D721Med (cell line): ENCODE measurements at regions not wholly inside any gene's neighbourhood (a gene's known extent, or its start where the extent isn't known, plus 50 kb on each side); places are given as distances from the start of the nearest gene placed in this dataset.

Source experiments
- DNase-seq: peaks from one replicate; pipeline ENCODE4 v3.0.0; 2011; ENCODE audit warnings: low spot score; ENCODE audit not compliant: insufficient read length
- FAIRE-seq: peaks from 2 replicates; lab custom pipeline; 2011; peaks lifted over from hg19 to GRCh38; lab: Jason Lieb, UNC
- TF ChIP-seq, protein P1 (sequence below): IDR thresholded peaks from 2 replicates; pipeline ENCODE4 v1.5.1; 2012; ENCODE audit warnings: mild to moderate bottlenecking, control low read depth; ENCODE audit not compliant: insufficient read depth; ENCODE audit errors: missing control alignments

DNA sequence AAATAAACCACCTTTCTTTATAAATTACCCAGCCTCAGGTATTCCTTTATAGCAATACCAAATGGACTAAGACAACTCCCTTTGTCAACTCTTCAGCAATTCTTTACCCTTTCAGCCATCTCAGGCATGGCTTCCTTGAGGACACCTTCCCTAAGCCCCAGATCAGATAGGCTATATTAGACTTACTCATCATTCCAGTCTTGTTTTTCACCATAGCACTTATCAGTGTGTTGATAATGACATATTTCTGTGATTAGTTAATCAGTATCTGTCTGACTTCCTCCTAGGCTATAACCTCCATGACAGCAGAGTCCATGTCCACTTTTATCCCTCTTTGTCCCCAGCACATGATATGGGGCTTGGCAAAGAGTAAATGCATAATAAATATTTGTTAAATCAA, 238.1 kb downstream of the ACTL7B start:
- TF ChIP-seq, protein P1, sequence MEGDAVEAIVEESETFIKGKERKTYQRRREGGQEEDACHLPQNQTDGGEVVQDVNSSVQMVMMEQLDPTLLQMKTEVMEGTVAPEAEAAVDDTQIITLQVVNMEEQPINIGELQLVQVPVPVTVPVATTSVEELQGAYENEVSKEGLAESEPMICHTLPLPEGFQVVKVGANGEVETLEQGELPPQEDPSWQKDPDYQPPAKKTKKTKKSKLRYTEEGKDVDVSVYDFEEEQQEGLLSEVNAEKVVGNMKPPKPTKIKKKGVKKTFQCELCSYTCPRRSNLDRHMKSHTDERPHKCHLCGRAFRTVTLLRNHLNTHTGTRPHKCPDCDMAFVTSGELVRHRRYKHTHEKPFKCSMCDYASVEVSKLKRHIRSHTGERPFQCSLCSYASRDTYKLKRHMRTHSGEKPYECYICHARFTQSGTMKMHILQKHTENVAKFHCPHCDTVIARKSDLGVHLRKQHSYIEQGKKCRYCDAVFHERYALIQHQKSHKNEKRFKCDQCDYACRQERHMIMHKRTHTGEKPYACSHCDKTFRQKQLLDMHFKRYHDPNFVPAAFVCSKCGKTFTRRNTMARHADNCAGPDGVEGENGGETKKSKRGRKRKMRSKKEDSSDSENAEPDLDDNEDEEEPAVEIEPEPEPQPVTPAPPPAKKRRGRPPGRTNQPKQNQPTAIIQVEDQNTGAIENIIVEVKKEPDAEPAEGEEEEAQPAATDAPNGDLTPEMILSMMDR = no peak
- DNase-seq (no peak), FAIRE-seq (no peak)

DNA sequence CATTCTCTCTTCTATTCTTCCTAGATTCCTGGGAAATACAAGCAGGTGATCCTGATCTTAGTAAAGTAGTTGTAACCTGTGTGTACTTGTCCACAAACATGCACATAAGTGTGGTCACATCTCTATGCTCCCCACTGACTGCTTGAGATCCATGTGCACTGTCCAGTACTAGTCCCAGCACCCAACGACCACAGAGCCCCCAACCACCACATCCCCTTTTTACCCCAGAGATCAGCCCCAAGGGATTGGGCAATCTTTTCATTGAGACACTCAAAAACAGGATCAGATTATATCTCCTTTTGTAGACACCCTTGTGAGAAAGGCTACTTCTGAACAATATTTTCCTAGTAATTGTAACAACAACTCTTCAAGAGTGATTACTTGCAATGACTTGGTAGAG, 240.6 kb downstream of the ACTL7B start:
- FAIRE-seq (no peak), DNase-seq (no peak)
- TF ChIP-seq, protein P1 = no peak

DNA sequence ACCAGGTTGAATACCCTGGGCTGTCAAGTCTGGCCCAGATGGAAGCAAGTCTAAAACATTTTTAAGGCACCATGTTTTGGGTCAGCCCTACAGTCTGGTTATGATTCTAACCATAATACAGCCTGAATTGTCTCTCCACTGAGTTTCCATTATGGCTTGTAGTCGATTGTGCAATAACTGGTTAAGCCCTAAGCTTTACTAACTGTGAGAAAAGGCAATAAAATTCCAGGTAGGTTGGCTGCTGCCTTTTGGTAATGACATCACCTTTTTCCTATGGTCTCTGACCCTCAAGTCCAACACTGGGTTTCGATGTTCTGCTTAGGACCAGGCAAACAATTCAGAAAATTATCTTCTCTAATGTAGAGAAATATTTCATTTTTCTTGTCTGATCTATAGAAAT, 243.3 kb downstream of the ACTL7B start:
- DNase-seq (no peak), FAIRE-seq (no peak)
- TF ChIP-seq, protein P1 = no peak

DNA sequence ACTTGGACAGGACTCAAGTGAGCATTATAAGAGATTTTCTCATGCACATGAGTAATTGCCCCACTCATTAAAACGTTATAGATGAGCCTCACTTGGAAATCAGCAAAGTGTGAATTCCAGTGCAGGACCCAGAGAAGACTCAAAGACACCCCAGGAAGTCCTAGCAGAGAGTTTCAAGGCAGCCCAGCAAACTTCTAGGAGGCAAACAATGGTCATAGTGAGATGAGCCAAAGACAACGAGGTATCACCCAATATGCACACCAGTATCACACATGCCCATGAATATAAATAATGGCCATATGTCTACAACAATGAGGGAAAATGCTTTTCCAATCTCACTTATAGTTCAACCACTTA, 245.9 kb downstream of the ACTL7B start:
- TF ChIP-seq, protein P1 = no peak
- DNase-seq (no peak), FAIRE-seq (no peak)

DNA sequence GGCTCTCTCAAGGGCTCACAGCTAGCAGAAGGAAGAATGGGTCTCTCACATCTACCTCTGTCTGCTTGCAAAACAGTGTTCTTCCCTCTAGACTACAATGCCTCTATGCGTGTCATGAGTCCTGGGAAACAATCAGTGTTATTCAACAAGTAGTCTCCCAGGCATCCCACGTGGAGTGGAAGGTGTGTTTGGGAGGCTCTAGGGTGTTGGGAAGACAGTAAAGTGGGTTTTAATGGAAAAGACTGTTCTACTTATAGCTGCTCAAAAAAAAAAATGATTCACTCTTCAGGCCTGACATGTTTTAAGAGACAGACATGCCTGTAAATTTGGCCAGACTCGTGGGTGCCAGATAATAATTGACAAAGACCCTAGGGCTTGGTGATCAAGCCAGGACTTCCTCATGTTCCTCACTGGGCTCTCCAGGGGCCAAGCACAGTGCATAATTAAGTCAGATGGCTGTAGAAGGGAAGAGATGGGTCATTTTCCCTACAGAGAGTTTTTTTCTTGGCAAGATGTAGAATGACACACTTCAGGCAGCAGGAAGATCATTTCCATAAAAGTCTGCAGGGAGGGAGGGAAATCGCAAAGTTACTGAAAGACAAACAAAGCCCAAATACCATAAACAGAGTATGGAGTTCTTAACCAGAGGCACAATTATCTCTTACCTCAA, 246.4 kb downstream of the ACTL7B start:
- TF ChIP-seq, protein P1 = no peak
- DNase-seq (no peak), FAIRE-seq (no peak)

DNA sequence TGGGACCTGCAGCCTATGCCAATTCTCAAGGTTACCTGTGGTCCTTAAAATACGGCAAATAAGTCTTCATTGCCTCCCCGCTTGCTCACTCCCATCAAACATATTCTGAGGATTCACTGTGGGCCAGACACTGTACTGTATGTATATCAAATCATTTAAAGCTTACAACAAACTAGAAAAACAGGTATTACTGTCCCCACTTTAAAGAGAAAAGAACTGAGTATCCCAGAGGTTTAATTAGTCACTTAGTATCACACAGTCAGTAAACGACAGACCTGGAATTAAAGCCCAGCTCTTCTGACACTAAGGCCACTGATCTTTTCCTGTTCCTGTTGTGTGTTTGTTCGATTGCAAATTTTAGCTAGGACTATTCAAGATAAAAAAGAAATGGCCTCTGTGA, 248.2 kb downstream of the ACTL7B start:
- FAIRE-seq = no peak
- no peak for DNase-seq
- TF ChIP-seq, protein P1 = no peak

DNA sequence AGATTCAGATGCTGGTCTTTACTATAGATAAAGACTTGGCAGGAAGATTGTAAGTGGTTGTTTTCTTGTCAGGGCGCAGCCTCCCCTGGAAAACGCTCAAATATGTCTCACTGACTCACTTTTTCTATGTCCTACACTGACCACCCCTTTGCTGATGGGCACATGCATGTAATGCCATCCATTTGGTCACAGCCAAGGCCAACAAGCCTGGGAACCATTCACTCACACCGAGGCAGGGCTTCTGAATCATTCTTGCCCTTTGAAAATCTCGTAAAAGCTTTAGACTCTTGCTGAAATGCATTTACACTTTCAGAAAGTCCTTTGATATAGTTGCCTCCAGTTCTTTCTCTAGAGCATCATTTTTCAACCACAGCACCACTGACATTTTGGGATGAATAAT, 249.4 kb downstream of the ACTL7B start:
- TF ChIP-seq, protein P1 = no peak
- FAIRE-seq = no peak
- DNase-seq = no peak
